ENCODE measurements at regions not wholly inside any gene's neighbourhood (a gene's known extent, or its start where the extent isn't known, plus 50 kb on each side); places are given as distances from the start of the nearest gene placed in this dataset.

DNA sequence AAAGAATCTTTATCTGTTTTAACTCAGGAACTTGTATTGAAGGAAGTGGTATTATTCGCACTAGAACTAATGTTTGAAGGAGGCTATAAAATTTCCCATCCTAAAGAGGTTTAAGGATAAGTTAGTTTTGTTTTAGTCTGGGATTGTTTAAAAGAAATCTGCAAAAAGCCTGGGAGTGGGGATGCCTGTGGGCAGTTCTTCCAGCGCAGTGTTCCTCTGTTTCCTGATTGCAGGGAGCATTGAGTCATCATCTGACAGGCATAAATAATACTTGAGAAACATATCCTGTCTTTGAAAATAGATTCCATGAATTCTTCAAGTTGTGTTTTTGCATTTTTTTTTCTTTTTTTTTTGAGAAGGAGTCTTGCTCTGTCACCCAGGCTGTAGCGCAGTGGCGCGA is 350.8 kb upstream of the PTBP2 start:
- TF ChIP-seq, protein P1, sequence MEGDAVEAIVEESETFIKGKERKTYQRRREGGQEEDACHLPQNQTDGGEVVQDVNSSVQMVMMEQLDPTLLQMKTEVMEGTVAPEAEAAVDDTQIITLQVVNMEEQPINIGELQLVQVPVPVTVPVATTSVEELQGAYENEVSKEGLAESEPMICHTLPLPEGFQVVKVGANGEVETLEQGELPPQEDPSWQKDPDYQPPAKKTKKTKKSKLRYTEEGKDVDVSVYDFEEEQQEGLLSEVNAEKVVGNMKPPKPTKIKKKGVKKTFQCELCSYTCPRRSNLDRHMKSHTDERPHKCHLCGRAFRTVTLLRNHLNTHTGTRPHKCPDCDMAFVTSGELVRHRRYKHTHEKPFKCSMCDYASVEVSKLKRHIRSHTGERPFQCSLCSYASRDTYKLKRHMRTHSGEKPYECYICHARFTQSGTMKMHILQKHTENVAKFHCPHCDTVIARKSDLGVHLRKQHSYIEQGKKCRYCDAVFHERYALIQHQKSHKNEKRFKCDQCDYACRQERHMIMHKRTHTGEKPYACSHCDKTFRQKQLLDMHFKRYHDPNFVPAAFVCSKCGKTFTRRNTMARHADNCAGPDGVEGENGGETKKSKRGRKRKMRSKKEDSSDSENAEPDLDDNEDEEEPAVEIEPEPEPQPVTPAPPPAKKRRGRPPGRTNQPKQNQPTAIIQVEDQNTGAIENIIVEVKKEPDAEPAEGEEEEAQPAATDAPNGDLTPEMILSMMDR (IDR thresholded peaks at IDR 0.05), result no peak
- TF ChIP-seq EP300 (IDR thresholded peaks at IDR 0.05; ENCODE audit: low read depth) (no peak), POLR2A (IDR thresholded peaks at IDR 0.05) (no peak), POLR2AphosphoS5 (IDR thresholded peaks at IDR 0.05) (no peak)
